ENCODE measurements at regions not wholly inside any gene's neighbourhood (a gene's known extent, or its start where the extent isn't known, plus 50 kb on each side); places are given as distances from the start of the nearest gene placed in this dataset.

DNA sequence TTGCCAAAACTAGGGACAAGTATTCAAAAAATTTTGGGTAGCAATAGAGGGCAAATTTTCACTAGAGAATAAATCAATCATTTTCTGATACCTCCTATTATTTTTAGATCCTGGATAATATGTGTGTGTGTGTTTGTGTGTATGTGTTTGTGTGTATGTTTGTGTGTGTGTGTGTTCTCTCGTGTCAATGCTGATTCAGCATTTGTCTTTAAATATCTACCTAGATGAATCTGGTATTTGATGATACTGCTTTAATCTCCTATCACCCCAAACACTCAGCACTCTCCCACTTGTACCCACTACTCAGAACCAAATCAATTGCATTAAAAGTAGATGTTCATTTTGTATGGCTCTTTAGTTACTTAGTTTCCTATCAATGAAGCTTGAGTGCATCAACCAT, 101.3 kb upstream of the NPFFR2 start:
- Histone ChIP-seq H3K4me2 (ENCODE audit: low read length) (no peak overlapping the region), H3K4me3 (replicated peaks in 1 of 2; ENCODE audit: low read depth in 1 of 2, low read length in 2 of 2) (no peak overlapping the region), H3K9me3 (ENCODE audit: control insufficient read depth in 1 of 2, insufficient read depth in 1 of 2, low read depth in 1 of 2, low read length in 2 of 2) (peaks cover 0 to 9% of the 10 kb centered on the region in 2 experiments; a peak in 2 of 4 replicates), H3K36me3 (ENCODE audit: control insufficient read depth in 1 of 2, insufficient read depth in 2 of 2, low read length in 2 of 2) (no peaks in the 10 kb centered on the region), H3K79me2 (ENCODE audit: insufficient read depth, low read length) (no peaks in the 10 kb centered on the region), H4K20me1 (ENCODE audit: insufficient read depth) (no peaks in the 10 kb centered on the region), H3K9ac (ENCODE audit: low read length) (no peak overlapping the region), H3K4me1 (ENCODE audit: control insufficient read depth in 1 of 2, insufficient read depth in 2 of 2, low read length in 2 of 2) (no peaks in the 10 kb centered on the region), H3K27me3 (ENCODE audit: insufficient read depth, low read length) (no peaks in the 10 kb centered on the region), H3K9me2 (ENCODE audit: insufficient read depth) (no peaks in the 10 kb centered on the region), H3K27ac (ENCODE audit: low read depth, low read length) (no peak overlapping the region), H2AFZ (ENCODE audit: low read depth, low read length, poor library complexity, severe bottlenecking) (no peak overlapping the region)
- RAD21 ChIA-PET (ENCODE audit: low non-redundant PET in 1 of 2, low total read pairs in 2 of 2, uncharacterized antibody in 2 of 2, unreplicated experiment in 2 of 2), result no interaction called here
- TF ChIP-seq ELF1 (IDR thresholded peaks at IDR 0.05; ENCODE audit: borderline replicate concordance, low read depth) (no peak), EZH2phosphoT487 (IDR thresholded peaks at IDR 0.05; ENCODE audit: borderline replicate concordance) (no peak), YY1 (IDR thresholded peaks at IDR 0.05; ENCODE audit: extremely low read depth, insufficient replicate concordance, low read depth, low read length) (no peak), POLR2A (IDR thresholded peaks at IDR 0.05; ENCODE audit: borderline replicate concordance, extremely low read depth, insufficient read depth, insufficient read length) (no peak), ZNF274 (IDR thresholded peaks at IDR 0.05; ENCODE audit: low read depth, low read length) (no peak), SRF (IDR thresholded peaks at IDR 0.05; ENCODE audit: low read depth) (no peak), CBX3 (IDR thresholded peaks at IDR 0.05; ENCODE audit: low read depth) (no peak), EGR1 (IDR thresholded peaks at IDR 0.05; ENCODE audit: low read depth) (no peak), CEBPB (IDR thresholded peaks at IDR 0.05; ENCODE audit: low read depth) (no peak), ZFX (IDR thresholded peaks at IDR 0.05) (no peak), TCF7L2 (IDR thresholded peaks at IDR 0.05; ENCODE audit: borderline replicate concordance, extremely low read depth, insufficient read depth, insufficient read length) (no peak)
- TF ChIP-seq, protein P1, sequence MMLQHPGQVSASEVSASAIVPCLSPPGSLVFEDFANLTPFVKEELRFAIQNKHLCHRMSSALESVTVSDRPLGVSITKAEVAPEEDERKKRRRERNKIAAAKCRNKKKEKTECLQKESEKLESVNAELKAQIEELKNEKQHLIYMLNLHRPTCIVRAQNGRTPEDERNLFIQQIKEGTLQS (IDR thresholded peaks at IDR 0.05), result no peak
- TF ChIP-seq, protein P2, sequence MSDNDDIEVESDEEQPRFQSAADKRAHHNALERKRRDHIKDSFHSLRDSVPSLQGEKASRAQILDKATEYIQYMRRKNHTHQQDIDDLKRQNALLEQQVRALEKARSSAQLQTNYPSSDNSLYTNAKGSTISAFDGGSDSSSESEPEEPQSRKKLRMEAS (IDR thresholded peaks at IDR 0.05), result no peak
- TF ChIP-seq, protein P3, sequence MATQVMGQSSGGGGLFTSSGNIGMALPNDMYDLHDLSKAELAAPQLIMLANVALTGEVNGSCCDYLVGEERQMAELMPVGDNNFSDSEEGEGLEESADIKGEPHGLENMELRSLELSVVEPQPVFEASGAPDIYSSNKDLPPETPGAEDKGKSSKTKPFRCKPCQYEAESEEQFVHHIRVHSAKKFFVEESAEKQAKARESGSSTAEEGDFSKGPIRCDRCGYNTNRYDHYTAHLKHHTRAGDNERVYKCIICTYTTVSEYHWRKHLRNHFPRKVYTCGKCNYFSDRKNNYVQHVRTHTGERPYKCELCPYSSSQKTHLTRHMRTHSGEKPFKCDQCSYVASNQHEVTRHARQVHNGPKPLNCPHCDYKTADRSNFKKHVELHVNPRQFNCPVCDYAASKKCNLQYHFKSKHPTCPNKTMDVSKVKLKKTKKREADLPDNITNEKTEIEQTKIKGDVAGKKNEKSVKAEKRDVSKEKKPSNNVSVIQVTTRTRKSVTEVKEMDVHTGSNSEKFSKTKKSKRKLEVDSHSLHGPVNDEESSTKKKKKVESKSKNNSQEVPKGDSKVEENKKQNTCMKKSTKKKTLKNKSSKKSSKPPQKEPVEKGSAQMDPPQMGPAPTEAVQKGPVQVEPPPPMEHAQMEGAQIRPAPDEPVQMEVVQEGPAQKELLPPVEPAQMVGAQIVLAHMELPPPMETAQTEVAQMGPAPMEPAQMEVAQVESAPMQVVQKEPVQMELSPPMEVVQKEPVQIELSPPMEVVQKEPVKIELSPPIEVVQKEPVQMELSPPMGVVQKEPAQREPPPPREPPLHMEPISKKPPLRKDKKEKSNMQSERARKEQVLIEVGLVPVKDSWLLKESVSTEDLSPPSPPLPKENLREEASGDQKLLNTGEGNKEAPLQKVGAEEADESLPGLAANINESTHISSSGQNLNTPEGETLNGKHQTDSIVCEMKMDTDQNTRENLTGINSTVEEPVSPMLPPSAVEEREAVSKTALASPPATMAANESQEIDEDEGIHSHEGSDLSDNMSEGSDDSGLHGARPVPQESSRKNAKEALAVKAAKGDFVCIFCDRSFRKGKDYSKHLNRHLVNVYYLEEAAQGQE (IDR thresholded peaks at IDR 0.05; ENCODE audit: low read depth), result no peak
- TF ChIP-seq, protein P4, sequence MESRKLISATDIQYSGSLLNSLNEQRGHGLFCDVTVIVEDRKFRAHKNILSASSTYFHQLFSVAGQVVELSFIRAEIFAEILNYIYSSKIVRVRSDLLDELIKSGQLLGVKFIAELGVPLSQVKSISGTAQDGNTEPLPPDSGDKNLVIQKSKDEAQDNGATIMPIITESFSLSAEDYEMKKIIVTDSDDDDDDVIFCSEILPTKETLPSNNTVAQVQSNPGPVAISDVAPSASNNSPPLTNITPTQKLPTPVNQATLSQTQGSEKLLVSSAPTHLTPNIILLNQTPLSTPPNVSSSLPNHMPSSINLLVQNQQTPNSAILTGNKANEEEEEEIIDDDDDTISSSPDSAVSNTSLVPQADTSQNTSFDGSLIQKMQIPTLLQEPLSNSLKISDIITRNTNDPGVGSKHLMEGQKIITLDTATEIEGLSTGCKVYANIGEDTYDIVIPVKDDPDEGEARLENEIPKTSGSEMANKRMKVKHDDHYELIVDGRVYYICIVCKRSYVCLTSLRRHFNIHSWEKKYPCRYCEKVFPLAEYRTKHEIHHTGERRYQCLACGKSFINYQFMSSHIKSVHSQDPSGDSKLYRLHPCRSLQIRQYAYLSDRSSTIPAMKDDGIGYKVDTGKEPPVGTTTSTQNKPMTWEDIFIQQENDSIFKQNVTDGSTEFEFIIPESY (IDR thresholded peaks at IDR 0.05; ENCODE audit: extremely low read depth, insufficient replicate concordance, low read length), result no peak
- ATAC-seq (no peak), DNase-seq (ENCODE audit: low read depth, low spot score) (no peak)
- intact Hi-C loops (cut with micrococcal nuclease), result no loop called here
- POLR2A ChIA-PET, result no interaction called here
- no TSS peak for BruUV-seq (replicated peaks)
- CTCF ChIA-PET, result no interaction called here

Measured in HCT116 (cell line).